SU-DHL-6 (cell line): ENCODE measurements at regions not wholly inside any gene's neighbourhood (a gene's known extent, or its start where the extent isn't known, plus 50 kb on each side); places are given as distances from the start of the nearest gene placed in this dataset.

Experiments used
- EZH2phosphoT487 ChIP-seq: fragments of 200-600 bp; sonication (generic), shearing (Covaris generic); conservative IDR thresholded peaks from 2 replicates; pipeline ENCODE4 v1.6.1; 2018; ENCODE audit warnings: mild to moderate bottlenecking, antibody characterized with exemption, low read length, moderate library complexity, mixed read lengths
- TF ChIP-seq, protein P1 (sequence below): fragments of 200-600 bp; sonication (generic); IDR thresholded peaks from one replicate; pipeline ENCODE4 v1.5.1; 2017; ENCODE audit warnings: antibody characterized with exemption, mild to moderate bottlenecking, low read length, moderate library complexity; ENCODE audit not compliant: insufficient read depth, poor library complexity, severe bottlenecking

- TF ChIP-seq, protein P1, sequence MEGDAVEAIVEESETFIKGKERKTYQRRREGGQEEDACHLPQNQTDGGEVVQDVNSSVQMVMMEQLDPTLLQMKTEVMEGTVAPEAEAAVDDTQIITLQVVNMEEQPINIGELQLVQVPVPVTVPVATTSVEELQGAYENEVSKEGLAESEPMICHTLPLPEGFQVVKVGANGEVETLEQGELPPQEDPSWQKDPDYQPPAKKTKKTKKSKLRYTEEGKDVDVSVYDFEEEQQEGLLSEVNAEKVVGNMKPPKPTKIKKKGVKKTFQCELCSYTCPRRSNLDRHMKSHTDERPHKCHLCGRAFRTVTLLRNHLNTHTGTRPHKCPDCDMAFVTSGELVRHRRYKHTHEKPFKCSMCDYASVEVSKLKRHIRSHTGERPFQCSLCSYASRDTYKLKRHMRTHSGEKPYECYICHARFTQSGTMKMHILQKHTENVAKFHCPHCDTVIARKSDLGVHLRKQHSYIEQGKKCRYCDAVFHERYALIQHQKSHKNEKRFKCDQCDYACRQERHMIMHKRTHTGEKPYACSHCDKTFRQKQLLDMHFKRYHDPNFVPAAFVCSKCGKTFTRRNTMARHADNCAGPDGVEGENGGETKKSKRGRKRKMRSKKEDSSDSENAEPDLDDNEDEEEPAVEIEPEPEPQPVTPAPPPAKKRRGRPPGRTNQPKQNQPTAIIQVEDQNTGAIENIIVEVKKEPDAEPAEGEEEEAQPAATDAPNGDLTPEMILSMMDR: no peak
- TF ChIP-seq EZH2phosphoT487: no peak
Measured at GRCh38 chr18:78144669-78145068, 834.9 kb upstream of the SALL3 start.
